DOHH2 (cell line): ENCODE measurements at regions not wholly inside any gene's neighbourhood (a gene's known extent, or its start where the extent isn't known, plus 50 kb on each side); places are given as distances from the start of the nearest gene placed in this dataset.

Source experiments
- H3F3A ChIP-seq: fragments of 200-600 bp; sonication (generic), shearing (Covaris generic); 2 replicates; pipeline ENCODE4 v1.6.0; 2016; ENCODE audit warnings: antibody characterized with exemption, mild to moderate bottlenecking; ENCODE audit not compliant: control insufficient read depth, insufficient read depth
- H3K27ac ChIP-seq: fragments of 200-600 bp; sonication (generic); 2 replicates; pipeline ENCODE4 v1.5.1; 2014; ENCODE audit warnings: low read depth, mild to moderate bottlenecking, low read length, moderate library complexity
- H3K27me3 ChIP-seq: fragments of 200-600 bp; sonication (generic); 2 replicates; pipeline ENCODE4 v1.6.1; 2014; ENCODE audit warnings: mild to moderate bottlenecking, low read length, mixed read lengths; ENCODE audit not compliant: control insufficient read depth
- H3K36me3 ChIP-seq: fragments of 200-600 bp; sonication (generic); 2 replicates; pipeline ENCODE4 v1.6.1; 2014; ENCODE audit warnings: mild to moderate bottlenecking, low read length, moderate library complexity, mixed read lengths; ENCODE audit not compliant: control insufficient read depth
- H3K4me1 ChIP-seq: fragments of 200-600 bp; sonication (generic); 2 replicates; pipeline ENCODE4 v1.6.1; 2014; ENCODE audit warnings: mild to moderate bottlenecking, low read length, mixed read lengths; ENCODE audit not compliant: control insufficient read depth
- H3K4me2 ChIP-seq: fragments of 200-600 bp; sonication (generic); 2 replicates; pipeline ENCODE4 v1.6.0; 2014; ENCODE audit warnings: mild to moderate bottlenecking, low read length, moderate library complexity
- H3K4me3 ChIP-seq: fragments of 200-600 bp; sonication (generic); 2 replicates; pipeline ENCODE4 v1.5.1; 2014; ENCODE audit warnings: mild to moderate bottlenecking, low read length, mixed read lengths
- H3K79me2 ChIP-seq: fragments of 200-600 bp; sonication (generic); 2 replicates; pipeline ENCODE4 v1.6.1; 2014; ENCODE audit warnings: mild to moderate bottlenecking, low read length, mixed read lengths; ENCODE audit not compliant: control insufficient read depth
- H3K9me2 ChIP-seq: fragments of 200-600 bp; sonication (generic); replicated peaks from 2 replicates; pipeline ENCODE4 v1.6.1; 2014; ENCODE audit warnings: mild to moderate bottlenecking, low read length, mixed read lengths; ENCODE audit not compliant: control insufficient read depth
- H3K9me3 ChIP-seq: fragments of 200-600 bp; sonication (generic); 2 replicates; pipeline ENCODE4 v1.6.1; 2014; ENCODE audit warnings: antibody characterized with exemption, low read length, mixed read lengths; ENCODE audit not compliant: control insufficient read depth, insufficient read depth
- H4K20me1 ChIP-seq: fragments of 200-600 bp; sonication (generic); 2 replicates; pipeline ENCODE4 v1.6.0; 2014; ENCODE audit warnings: low read depth, mild to moderate bottlenecking, antibody characterized with exemption, low read length, moderate library complexity; ENCODE audit not compliant: control insufficient read depth, insufficient read depth
- CTCF ChIP-seq: fragments of 200-600 bp; sonication (generic); IDR thresholded peaks from one replicate; pipeline ENCODE4 v1.5.1; 2014; ENCODE audit warnings: antibody characterized with exemption, mild to moderate bottlenecking, low read depth, low read length; ENCODE audit not compliant: poor library complexity, severe bottlenecking
- EZH2phosphoT487 ChIP-seq: fragments of 200-600 bp; sonication (generic); IDR thresholded peaks from 2 replicates; pipeline ENCODE4 v1.6.1; 2017; ENCODE audit warnings: borderline replicate concordance, mild to moderate bottlenecking, antibody characterized with exemption, low read length, moderate library complexity, mixed read lengths

GRCh38 chr13:97072297-97072696, 78.0 kb upstream of the OXGR1 start:
- Histone ChIP-seq H3K79me2 (no peaks in the 10 kb centered on the region), H3K4me2 (no peak overlapping the region), H3K27me3 (no peaks in the 10 kb centered on the region), H3K4me3 (no peak overlapping the region), H3K4me1 (no peaks in the 10 kb centered on the region), H3K36me3 (no peaks in the 10 kb centered on the region), H4K20me1 (no peaks in the 10 kb centered on the region), H3K9me3 (peaks cover 5% of the 10 kb centered on the region), H3F3A (no peaks in the 10 kb centered on the region), H3K9me2 (no peaks in the 10 kb centered on the region), H3K27ac (no peak overlapping the region)
- TF ChIP-seq EZH2phosphoT487: no peak
- no peak for TF ChIP-seq CTCF

- Histone ChIP-seq H3K9me2 (no peaks in the 10 kb centered on the region), H3K27ac (no peak overlapping the region), H3K4me3 (no peak overlapping the region), H3K9me3 (peaks cover 5% of the 10 kb centered on the region), H3K36me3 (no peaks in the 10 kb centered on the region), H3K79me2 (no peaks in the 10 kb centered on the region), H3K4me1 (no peaks in the 10 kb centered on the region), H3K27me3 (no peaks in the 10 kb centered on the region), H4K20me1 (no peaks in the 10 kb centered on the region), H3K4me2 (no peak overlapping the region), H3F3A (no peaks in the 10 kb centered on the region)
- TF ChIP-seq EZH2phosphoT487 (no peak), CTCF (no peak)
Measured at GRCh38 chr13:97074618-97075017, 80.3 kb upstream of the OXGR1 start.

GRCh38 chr13:97076898-97077297, 82.6 kb upstream of the OXGR1 start:
- no peaks in the 10 kb centered on the region for H3K4me1 ChIP-seq
- peaks cover 5% of the 10 kb centered on the region for H3K9me3 ChIP-seq
- no peaks in the 10 kb centered on the region for H4K20me1 ChIP-seq
- no peak overlapping the region for H3K27ac ChIP-seq
- TF ChIP-seq CTCF (no peak), EZH2phosphoT487 (no peak)
- no peak overlapping the region for H3K4me2 ChIP-seq
- no peaks in the 10 kb centered on the region for H3K79me2 ChIP-seq
- H3F3A ChIP-seq: no peaks in the 10 kb centered on the region
- H3K9me2 ChIP-seq: no peaks in the 10 kb centered on the region
- no peaks in the 10 kb centered on the region for H3K27me3 ChIP-seq
- H3K4me3 ChIP-seq: no peak overlapping the region
- H3K36me3 ChIP-seq: no peaks in the 10 kb centered on the region

- no peaks in the 10 kb centered on the region for H4K20me1 ChIP-seq
- H3K27ac ChIP-seq: no peak overlapping the region
- no peaks in the 10 kb centered on the region for H3K27me3 ChIP-seq
- no peaks in the 10 kb centered on the region for H3K9me2 ChIP-seq
- no peak overlapping the region for H3K4me3 ChIP-seq
- peaks cover 5% of the 10 kb centered on the region for H3K9me3 ChIP-seq
- H3K36me3 ChIP-seq: no peaks in the 10 kb centered on the region
- H3K79me2 ChIP-seq: no peaks in the 10 kb centered on the region
- TF ChIP-seq CTCF (no peak), EZH2phosphoT487 (no peak)
- H3F3A ChIP-seq: no peaks in the 10 kb centered on the region
- H3K4me2 ChIP-seq: no peak overlapping the region
- H3K4me1 ChIP-seq: no peaks in the 10 kb centered on the region
Measured at GRCh38 chr13:97077341-97077740, 83.1 kb upstream of the OXGR1 start.
